Neural cell (in vitro differentiated cells): ENCODE measurements at regions not wholly inside any gene's neighbourhood (a gene's known extent, or its start where the extent isn't known, plus 50 kb on each side); places are given as distances from the start of the nearest gene placed in this dataset.

Experiments
- H2AFZ ChIP-seq: fragments of 200-600, 300-800 bp; sonication (generic), shearing (Covaris generic); 2 replicates; pipeline ENCODE4 v1.6.0; 2014; ENCODE audit warnings: low read depth, mild to moderate bottlenecking, antibody characterized with exemption, low read length, moderate library complexity
- H3F3A ChIP-seq: fragments of 200-600 bp; shearing (Covaris generic); 2 replicates; pipeline ENCODE4 v1.6.1; 2016; ENCODE audit warnings: mild to moderate bottlenecking, moderate library complexity, mixed read lengths, antibody characterized with exemption, low read length; ENCODE audit not compliant: insufficient read depth, poor library complexity, severe bottlenecking
- H3K27ac ChIP-seq: fragments of 200-600, 300-800 bp; sonication (generic), shearing (Covaris generic); 2 replicates; pipeline ENCODE4 v1.5.1; 2014; ENCODE audit warnings: mild to moderate bottlenecking, low read length, moderate library complexity
- H3K27me3 ChIP-seq: fragments of 300-800, 200-600 bp; sonication (generic), shearing (Covaris generic); 2 replicates; pipeline ENCODE4 v1.6.0; 2014; ENCODE audit warnings: mild to moderate bottlenecking, low read depth, low read length, moderate library complexity; ENCODE audit not compliant: insufficient read depth
- H3K36me3 ChIP-seq: fragments of 300-800, 200-600 bp; sonication (generic), shearing (Covaris generic); 2 replicates; pipeline ENCODE4 v1.5.1; 2014; ENCODE audit warnings: mild to moderate bottlenecking, antibody characterized with exemption, low read length, moderate library complexity; ENCODE audit not compliant: insufficient read depth
- H3K4me2 ChIP-seq: fragments of 300-800, 200-600 bp; sonication (generic), shearing (Covaris generic); 2 replicates; pipeline ENCODE4 v1.6.0; 2014; ENCODE audit warnings: mild to moderate bottlenecking, low read length
- H3K4me3 ChIP-seq: fragments of 300-800, 200-600 bp; sonication (generic), shearing (Covaris generic); 2 replicates; pipeline ENCODE4 v1.5.1; 2014; ENCODE audit warnings: mild to moderate bottlenecking, low read length, moderate library complexity
- H3K79me2 ChIP-seq: fragments of 200-600 bp; shearing (Covaris generic); replicated peaks from 2 replicates; pipeline ENCODE4 v1.6.0; 2014; ENCODE audit warnings: mild to moderate bottlenecking, low read length, moderate library complexity; ENCODE audit not compliant: insufficient read depth
- H3K9ac ChIP-seq: fragments of 300-800, 200-600 bp; sonication (generic), shearing (Covaris generic); 2 replicates; pipeline ENCODE4 v1.6.1; 2016; ENCODE audit warnings: mild to moderate bottlenecking, low read length, mixed read lengths
- H3K9me2 ChIP-seq: fragments of 200-600 bp; shearing (Covaris generic); 2 replicates; pipeline ENCODE4 v1.6.1; 2016; ENCODE audit warnings: mild to moderate bottlenecking, low read length, mixed read lengths; ENCODE audit not compliant: insufficient read depth
- H3K9me3 ChIP-seq: fragments of 200-600, 300-800 bp; sonication (generic), shearing (Covaris generic); 2 replicates; pipeline ENCODE4 v1.6.1; 2016; ENCODE audit warnings: mild to moderate bottlenecking, mixed run types, low read length, moderate library complexity, mixed read lengths
- H4K20me1 ChIP-seq: fragments of 200-600 bp; shearing (Covaris generic); 2 replicates; pipeline ENCODE4 v1.6.1; 2016; ENCODE audit warnings: mild to moderate bottlenecking, mixed run types; ENCODE audit not compliant: insufficient read depth
- EP300 ChIP-seq: fragments of 450-650 bp; conservative IDR thresholded peaks from 2 replicates; pipeline ENCODE4 v1.6.1; 2014; ENCODE audit warnings: antibody characterized with exemption, mild to moderate bottlenecking, moderate library complexity; ENCODE audit not compliant: poor library complexity, severe bottlenecking
- EZH2 ChIP-seq: fragments of 200-600, 300-800 bp; shearing (Covaris generic), sonication (generic); IDR thresholded peaks from 2 replicates; pipeline ENCODE4 v1.6.1; 2014; ENCODE audit warnings: antibody characterized with exemption, low read length, borderline replicate concordance, mild to moderate bottlenecking; ENCODE audit not compliant: insufficient read depth, poor library complexity, severe bottlenecking
- MXI1 ChIP-seq: fragments of 450-650 bp; conservative IDR thresholded peaks from 2 replicates; pipeline ENCODE4 v1.6.1; 2014; ENCODE audit warnings: antibody characterized with exemption, mild to moderate bottlenecking; ENCODE audit not compliant: poor library complexity, severe bottlenecking
- POLR2AphosphoS5 ChIP-seq: IDR thresholded peaks from 2 replicates; pipeline ENCODE4 v1.6.1; 2012
- RAD21 ChIP-seq: fragments of 450-650 bp; conservative IDR thresholded peaks from 2 replicates; pipeline ENCODE4 v1.6.1; 2014; ENCODE audit warnings: antibody characterized with exemption, mild to moderate bottlenecking, moderate library complexity
- REST ChIP-seq: IDR thresholded peaks from 2 replicates; pipeline ENCODE4 v1.6.1; 2012; ENCODE audit warnings: borderline replicate concordance
- SMC3 ChIP-seq: fragments of 450-650 bp; conservative IDR thresholded peaks from 2 replicates; pipeline ENCODE4 v1.6.1; 2014; ENCODE audit warnings: antibody characterized with exemption, mild to moderate bottlenecking, moderate library complexity; ENCODE audit not compliant: poor library complexity
- TAF1 ChIP-seq: IDR thresholded peaks from 2 replicates; pipeline ENCODE4 v1.6.1; 2012; ENCODE audit warnings: low read depth
- TF ChIP-seq, protein P1 (sequence below): fragments of 450-650 bp; IDR thresholded peaks from 2 replicates; pipeline ENCODE4 v1.5.1; 2014; ENCODE audit warnings: antibody characterized with exemption, mild to moderate bottlenecking, moderate library complexity; ENCODE audit not compliant: poor library complexity, severe bottlenecking

DNA sequence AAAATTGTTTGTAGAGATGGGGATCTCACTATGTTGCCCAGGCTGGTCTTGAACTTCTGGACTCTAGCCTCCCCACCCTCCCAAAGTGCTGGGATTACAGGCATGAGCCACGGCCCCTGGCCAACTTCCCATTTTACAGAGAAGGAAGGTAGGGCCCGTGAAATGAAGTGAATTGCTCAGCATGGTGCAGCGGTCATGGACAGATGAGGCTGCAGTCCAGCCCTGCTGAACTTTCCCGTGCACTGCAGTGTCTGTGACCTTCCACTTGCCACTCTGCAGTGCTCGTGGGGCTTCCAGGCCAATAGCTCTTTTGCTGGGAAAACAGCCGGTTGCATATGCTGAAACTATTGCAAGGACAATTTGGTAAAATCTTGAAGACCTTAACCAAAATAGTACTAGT, 454.4 kb upstream of the FAT1 start:
- Histone ChIP-seq H3K27ac (no peak overlapping the region), H3K79me2 (no peaks in the 10 kb centered on the region), H3K9me2 (no peaks in the 10 kb centered on the region), H3K4me2 (no peak overlapping the region), H4K20me1 (no peaks in the 10 kb centered on the region), H3F3A (no peaks in the 10 kb centered on the region), H3K36me3 (no peaks in the 10 kb centered on the region), H3K27me3 (no peaks in the 10 kb centered on the region), H3K4me3 (no peak overlapping the region), H3K9me3 (no peaks in the 10 kb centered on the region), H3K9ac (no peak overlapping the region), H2AFZ (no peak overlapping the region)
- TF ChIP-seq POLR2AphosphoS5 (no peak), RAD21 (no peak), TAF1 (no peak), MXI1 (no peak), REST (no peak), EP300 (no peak), EZH2 (no peak), SMC3 (no peak)
- TF ChIP-seq, protein P1, sequence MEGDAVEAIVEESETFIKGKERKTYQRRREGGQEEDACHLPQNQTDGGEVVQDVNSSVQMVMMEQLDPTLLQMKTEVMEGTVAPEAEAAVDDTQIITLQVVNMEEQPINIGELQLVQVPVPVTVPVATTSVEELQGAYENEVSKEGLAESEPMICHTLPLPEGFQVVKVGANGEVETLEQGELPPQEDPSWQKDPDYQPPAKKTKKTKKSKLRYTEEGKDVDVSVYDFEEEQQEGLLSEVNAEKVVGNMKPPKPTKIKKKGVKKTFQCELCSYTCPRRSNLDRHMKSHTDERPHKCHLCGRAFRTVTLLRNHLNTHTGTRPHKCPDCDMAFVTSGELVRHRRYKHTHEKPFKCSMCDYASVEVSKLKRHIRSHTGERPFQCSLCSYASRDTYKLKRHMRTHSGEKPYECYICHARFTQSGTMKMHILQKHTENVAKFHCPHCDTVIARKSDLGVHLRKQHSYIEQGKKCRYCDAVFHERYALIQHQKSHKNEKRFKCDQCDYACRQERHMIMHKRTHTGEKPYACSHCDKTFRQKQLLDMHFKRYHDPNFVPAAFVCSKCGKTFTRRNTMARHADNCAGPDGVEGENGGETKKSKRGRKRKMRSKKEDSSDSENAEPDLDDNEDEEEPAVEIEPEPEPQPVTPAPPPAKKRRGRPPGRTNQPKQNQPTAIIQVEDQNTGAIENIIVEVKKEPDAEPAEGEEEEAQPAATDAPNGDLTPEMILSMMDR, result no peak

DNA sequence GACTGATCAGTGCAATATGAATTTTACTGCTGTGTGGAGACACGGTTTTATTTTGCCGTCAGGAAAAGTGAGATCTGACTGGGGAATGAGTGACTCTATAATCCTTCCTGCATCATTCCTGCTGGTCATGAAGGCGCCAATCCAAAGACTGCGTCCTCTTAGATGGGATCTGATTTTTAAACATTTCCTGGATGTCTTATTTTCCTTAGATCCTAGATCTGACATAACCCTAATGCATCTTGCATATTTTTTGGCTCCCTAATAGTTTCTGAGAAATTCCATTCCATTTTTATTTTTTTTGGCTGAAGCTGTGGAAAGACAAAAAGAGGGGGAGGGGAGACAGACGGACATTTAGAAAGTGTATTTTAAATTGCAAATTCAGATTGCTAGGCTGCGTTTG, 454.9 kb upstream of the FAT1 start:
- H3K27me3 ChIP-seq, result no peaks in the 10 kb centered on the region
- no peak for TF ChIP-seq REST

More for the DNA sequence above, 454.9 kb upstream of the FAT1 start:
- H3K9me2 ChIP-seq, result no peaks in the 10 kb centered on the region
- no peak overlapping the region for H3K4me3 ChIP-seq
- no peak overlapping the region for H2AFZ ChIP-seq
- no peak overlapping the region for H3K4me2 ChIP-seq
- H3F3A ChIP-seq, result no peaks in the 10 kb centered on the region
- no peaks in the 10 kb centered on the region for H4K20me1 ChIP-seq
- H3K9ac ChIP-seq, result no peak overlapping the region
- no peaks in the 10 kb centered on the region for H3K36me3 ChIP-seq
- no peaks in the 10 kb centered on the region for H3K9me3 ChIP-seq
- H3K27ac ChIP-seq, result no peak overlapping the region
- no peaks in the 10 kb centered on the region for H3K79me2 ChIP-seq
